OCI-LY1 (cell line): ENCODE measurements at regions not wholly inside any gene's neighbourhood (a gene's known extent, or its start where the extent isn't known, plus 50 kb on each side); places are given as distances from the start of the nearest gene placed in this dataset.

Source experiments
- EZH2 ChIP-seq: fragments of 200-600 bp; sonication (generic), shearing (Covaris generic); IDR thresholded peaks from 2 replicates; pipeline ENCODE4 v1.8.0; 2017; ENCODE audit warnings: borderline replicate concordance, mixed run types, mild to moderate bottlenecking, antibody characterized with exemption, low read length, moderate library complexity, mixed read lengths
- TF ChIP-seq, protein P1 (sequence below): fragments of 200-600 bp; sonication (generic), shearing (Covaris generic); IDR thresholded peaks from 2 replicates; pipeline ENCODE4 v1.5.1; 2017; ENCODE audit warnings: mild to moderate bottlenecking, antibody characterized with exemption, low read length, moderate library complexity, mixed read lengths

DNA sequence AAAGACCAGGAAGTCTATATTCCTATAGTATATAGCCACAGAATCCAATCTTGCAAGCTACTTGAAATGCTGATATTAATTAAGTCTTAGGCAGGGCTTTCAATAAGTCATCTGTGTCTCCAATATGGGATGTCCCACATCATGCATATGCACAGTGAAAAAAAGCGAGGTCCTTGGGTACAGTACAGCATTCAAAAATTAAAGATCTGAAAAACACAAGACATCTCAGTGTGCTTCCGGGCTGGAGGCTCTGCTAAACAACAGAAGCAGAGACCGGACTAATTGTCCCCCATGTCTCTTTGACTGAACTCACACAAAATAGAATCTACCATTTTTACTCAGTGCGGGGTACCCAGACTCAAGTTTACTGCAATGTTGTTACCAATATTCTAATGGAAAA lies 156.0 kb downstream of the DAD1 start:
- TF ChIP-seq, protein P1, sequence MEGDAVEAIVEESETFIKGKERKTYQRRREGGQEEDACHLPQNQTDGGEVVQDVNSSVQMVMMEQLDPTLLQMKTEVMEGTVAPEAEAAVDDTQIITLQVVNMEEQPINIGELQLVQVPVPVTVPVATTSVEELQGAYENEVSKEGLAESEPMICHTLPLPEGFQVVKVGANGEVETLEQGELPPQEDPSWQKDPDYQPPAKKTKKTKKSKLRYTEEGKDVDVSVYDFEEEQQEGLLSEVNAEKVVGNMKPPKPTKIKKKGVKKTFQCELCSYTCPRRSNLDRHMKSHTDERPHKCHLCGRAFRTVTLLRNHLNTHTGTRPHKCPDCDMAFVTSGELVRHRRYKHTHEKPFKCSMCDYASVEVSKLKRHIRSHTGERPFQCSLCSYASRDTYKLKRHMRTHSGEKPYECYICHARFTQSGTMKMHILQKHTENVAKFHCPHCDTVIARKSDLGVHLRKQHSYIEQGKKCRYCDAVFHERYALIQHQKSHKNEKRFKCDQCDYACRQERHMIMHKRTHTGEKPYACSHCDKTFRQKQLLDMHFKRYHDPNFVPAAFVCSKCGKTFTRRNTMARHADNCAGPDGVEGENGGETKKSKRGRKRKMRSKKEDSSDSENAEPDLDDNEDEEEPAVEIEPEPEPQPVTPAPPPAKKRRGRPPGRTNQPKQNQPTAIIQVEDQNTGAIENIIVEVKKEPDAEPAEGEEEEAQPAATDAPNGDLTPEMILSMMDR = no peak
- no peak for TF ChIP-seq EZH2
